Ishikawa (cell line): ENCODE measurements at regions not wholly inside any gene's neighbourhood (a gene's known extent, or its start where the extent isn't known, plus 50 kb on each side); places are given as distances from the start of the nearest gene placed in this dataset.

Experiments used
- CREB1 ChIP-seq: IDR thresholded peaks from 2 replicates; pipeline ENCODE4 v1.6.1; 2012; ENCODE audit warnings: low read depth
- EP300 ChIP-seq: IDR thresholded peaks from 2 replicates; pipeline ENCODE4 v1.6.1; 2012; ENCODE audit warnings: borderline replicate concordance
- MAX ChIP-seq: IDR thresholded peaks from 2 replicates; pipeline ENCODE4 v1.6.1; 2012
- NFIC ChIP-seq: IDR thresholded peaks from 2 replicates; pipeline ENCODE4 v1.6.1; 2012
- RAD21 ChIP-seq: IDR thresholded peaks from 2 replicates; pipeline ENCODE4 v1.6.1; 2012; ENCODE audit warnings: low read depth
- REST ChIP-seq: IDR thresholded peaks from 2 replicates; pipeline ENCODE4 v1.6.1; 2012; ENCODE audit warnings: low read depth, mild to moderate bottlenecking
- TAF1 ChIP-seq: IDR thresholded peaks from 2 replicates; pipeline ENCODE4 v1.6.1; 2012; ENCODE audit warnings: low read depth, mild to moderate bottlenecking
- TEAD4 ChIP-seq: IDR thresholded peaks from 2 replicates; pipeline ENCODE4 v1.6.1; 2012

DNA sequence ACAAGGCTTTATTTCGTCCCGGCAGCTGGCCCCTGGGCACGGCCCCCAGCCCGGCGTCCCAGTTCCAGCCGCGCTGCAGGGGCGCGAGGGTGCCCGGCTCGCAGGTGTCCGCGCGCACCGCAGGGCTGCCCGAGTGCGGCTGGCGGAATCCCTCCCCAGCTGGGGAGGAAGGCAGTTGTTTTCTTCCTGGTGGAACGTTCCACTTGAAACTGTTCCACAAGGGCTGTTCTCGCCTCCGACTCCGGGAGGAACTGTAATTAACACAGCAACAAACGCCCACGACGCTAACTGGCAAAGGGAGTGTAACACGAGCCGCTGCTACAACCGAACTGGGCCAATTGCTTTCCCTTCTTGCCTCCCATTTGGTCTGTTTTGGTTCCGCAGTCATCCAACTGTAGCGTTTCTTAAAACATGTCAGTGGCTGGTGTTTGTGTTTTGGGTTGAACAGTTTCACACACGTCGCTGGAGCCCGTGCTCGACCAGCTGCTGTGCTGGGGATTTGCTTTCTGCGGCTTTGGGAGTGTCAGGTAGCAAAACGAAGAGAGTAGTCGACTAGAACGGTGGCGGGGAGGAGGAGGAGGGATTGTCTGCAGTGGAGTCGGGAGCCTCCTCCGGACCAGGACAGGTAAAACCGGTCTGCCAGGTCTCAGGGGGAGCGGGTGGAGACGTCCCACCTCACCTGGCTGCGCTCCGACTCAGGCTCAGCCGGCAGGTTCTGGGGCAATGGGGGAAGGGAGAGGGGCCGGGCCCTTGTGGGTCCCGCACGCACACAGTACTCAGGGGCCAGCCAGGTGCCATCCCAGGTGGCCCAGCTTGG lies 131.6 kb upstream of the NIPBL start:
- TF ChIP-seq EP300: peak; percentile 91
- TF ChIP-seq TEAD4: peak; percentile 80
- 0 out of 2 replicates have a peak, but pooled peaks have one; percentile 11 for TF ChIP-seq REST
- TF ChIP-seq NFIC: peak; percentile 91
- peak; percentile 56 for TF ChIP-seq TAF1
- TF ChIP-seq MAX: peak; percentile 74
- peak; percentile 26; the same call in 1 of the 2 replicates for TF ChIP-seq RAD21
- 0 out of 2 replicates have a peak, but pooled peaks have one; percentile 34 for TF ChIP-seq CREB1
